Immature natural killer cell (primary cell): ENCODE measurements at regions not wholly inside any gene's neighbourhood (a gene's known extent, or its start where the extent isn't known, plus 50 kb on each side); places are given as distances from the start of the nearest gene placed in this dataset.
"Not testable (repeated sequence)": the region's sequence is repeated elsewhere in the genome, so short reads cannot be mapped to it uniquely, and the experiment has no call there.

Experiments
- DNase-seq, 3 donors: peaks; one replicate each; pipeline ENCODE4 v3.0.0; 2022; ENCODE audit warnings: mixed read lengths in 1 of 3
- H3K27ac Mint-ChIP-seq, 6 donors: one replicate each; pipeline ENCODE4 v1.8.0; 2020; ENCODE audit warnings: mixed read lengths in 6 of 6, mild to moderate bottlenecking in 5 of 6, inconsistent platforms in 4 of 6, moderate library complexity in 3 of 6
- H3K27me3 Mint-ChIP-seq, 3 donors: one replicate each; pipeline ENCODE4 v1.8.0; 2020 to 2021; ENCODE audit warnings: low read depth in 3 of 3, mild to moderate bottlenecking in 3 of 3, mixed read lengths in 3 of 3, moderate library complexity in 3 of 3, inconsistent platforms in 1 of 3
- H3K36me3 Mint-ChIP-seq, 3 donors: one replicate each; pipeline ENCODE4 v1.8.0; 2020; ENCODE audit warnings: mixed read lengths in 3 of 3, inconsistent platforms in 2 of 3, mild to moderate bottlenecking in 2 of 3
- H3K4me1 Mint-ChIP-seq, 2 donors: one replicate each; pipeline ENCODE4 v1.8.0; 2020; ENCODE audit warnings: inconsistent platforms in 2 of 2, mild to moderate bottlenecking in 2 of 2, mixed read lengths in 2 of 2, moderate library complexity in 1 of 2
- H3K4me3 Mint-ChIP-seq, 5 donors: one replicate each; pipeline ENCODE4 v1.8.0; 2020; ENCODE audit warnings: mild to moderate bottlenecking in 5 of 5, mixed read lengths in 5 of 5, inconsistent platforms in 3 of 5, moderate library complexity in 3 of 5
- H3K9me3 Mint-ChIP-seq, 6 donors: one replicate each; pipeline ENCODE4 v1.8.0; 2020; ENCODE audit warnings: mild to moderate bottlenecking in 6 of 6, mixed read lengths in 6 of 6, inconsistent platforms in 4 of 6, moderate library complexity in 3 of 6

DNA sequence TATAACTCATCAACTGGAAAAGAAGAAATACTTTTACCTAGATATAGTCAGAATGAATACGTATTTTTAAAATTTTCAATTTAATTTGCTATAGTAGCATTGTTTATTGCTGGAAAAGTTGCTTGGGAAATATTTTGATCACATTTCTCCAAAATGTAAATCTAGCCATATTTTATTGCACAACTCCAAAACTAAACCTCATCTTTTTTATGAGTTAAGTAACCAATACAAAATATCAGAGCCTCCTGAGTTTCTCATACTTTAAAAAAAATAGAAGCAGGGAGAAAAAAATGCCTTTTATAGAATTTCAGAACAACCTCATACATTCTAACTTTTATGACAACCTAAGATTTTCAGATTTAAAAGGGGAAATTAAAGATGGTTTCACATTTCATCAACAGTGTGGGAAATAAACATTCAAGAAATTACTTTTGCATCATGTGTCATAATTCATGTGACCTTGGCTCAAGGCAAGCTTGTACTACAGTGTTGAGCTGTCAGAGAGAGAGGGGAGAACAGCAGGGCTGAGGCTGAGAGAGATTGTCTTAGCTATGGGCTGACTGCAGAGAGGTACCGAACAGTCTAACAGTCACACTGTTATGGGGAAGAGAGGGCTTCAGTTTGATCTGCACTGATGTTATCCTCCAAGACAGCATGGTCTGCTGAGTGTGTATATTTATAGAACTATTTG, 519.0 kb downstream of the LTN1 start:
- no peaks in the 10 kb centered on the region for H3K4me1 Mint-ChIP-seq
- no peak for DNase-seq
- H3K27me3 Mint-ChIP-seq: peaks cover 0 to 5% (median 3%) of the 10 kb centered on the region in 3 donors
- peaks cover 0 to 3% (median 0%) of the 10 kb centered on the region in 6 donors for H3K9me3 Mint-ChIP-seq
- peaks cover 0 to 5% (median 0%) of the 10 kb centered on the region in 3 donors for H3K36me3 Mint-ChIP-seq
- no peak overlapping the region for H3K4me3 Mint-ChIP-seq
- H3K27ac Mint-ChIP-seq: no peak overlapping the region

DNA sequence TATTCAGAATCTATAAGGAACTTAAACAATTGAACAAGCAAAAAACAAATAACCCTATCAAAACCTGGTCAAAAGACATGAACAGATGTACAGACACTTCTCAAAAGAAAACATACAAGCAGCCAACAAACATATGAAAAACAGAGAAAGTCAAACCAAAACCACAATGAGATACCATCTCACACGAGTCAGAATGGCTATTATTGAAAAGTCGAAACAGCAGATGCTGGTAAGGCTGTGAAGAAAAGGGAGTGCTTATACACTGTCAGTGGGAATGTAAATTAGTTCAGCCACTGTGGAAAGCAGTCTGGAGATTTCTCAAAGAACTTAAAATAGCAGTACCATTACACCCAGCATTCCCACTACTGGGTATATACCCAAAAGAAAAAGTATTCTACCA, 520.1 kb downstream of the LTN1 start:
- H3K9me3 Mint-ChIP-seq, H3K27ac Mint-ChIP-seq, DNase-seq, H3K36me3 Mint-ChIP-seq, H3K4me1 Mint-ChIP-seq, H3K4me3 Mint-ChIP-seq, H3K27me3 Mint-ChIP-seq: not testable (repeated sequence)

DNA sequence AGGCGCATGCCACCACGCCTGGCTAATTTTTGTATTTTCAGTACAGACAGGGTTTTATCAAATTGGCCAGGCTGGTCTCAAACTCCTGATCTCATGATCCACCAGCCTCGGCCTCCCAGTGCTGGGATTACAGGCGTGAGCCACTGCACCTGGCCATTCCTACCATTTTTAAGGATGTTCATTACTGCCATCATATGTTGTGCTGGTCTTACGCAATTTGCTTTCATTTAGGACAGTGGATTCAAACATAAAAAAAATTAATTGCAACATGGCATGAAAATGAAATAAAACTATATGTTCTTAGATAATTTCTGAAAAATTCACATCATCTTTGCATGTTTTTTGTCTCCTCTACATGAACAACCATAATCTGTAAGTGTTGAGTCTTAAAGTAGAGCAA, 527.7 kb downstream of the LTN1 start:
- peaks cover 0 to 2% (median 0%) of the 10 kb centered on the region in 3 donors for H3K36me3 Mint-ChIP-seq
- no peaks in the 10 kb centered on the region for H3K4me1 Mint-ChIP-seq
- H3K9me3 Mint-ChIP-seq: peaks cover 0 to 3% (median 0%) of the 10 kb centered on the region in 6 donors
- H3K27me3 Mint-ChIP-seq: peaks cover 0 to 3% (median 2%) of the 10 kb centered on the region in 3 donors
- H3K4me3 Mint-ChIP-seq: no peak overlapping the region
- DNase-seq: no peak
- H3K27ac Mint-ChIP-seq: no peak overlapping the region

DNA sequence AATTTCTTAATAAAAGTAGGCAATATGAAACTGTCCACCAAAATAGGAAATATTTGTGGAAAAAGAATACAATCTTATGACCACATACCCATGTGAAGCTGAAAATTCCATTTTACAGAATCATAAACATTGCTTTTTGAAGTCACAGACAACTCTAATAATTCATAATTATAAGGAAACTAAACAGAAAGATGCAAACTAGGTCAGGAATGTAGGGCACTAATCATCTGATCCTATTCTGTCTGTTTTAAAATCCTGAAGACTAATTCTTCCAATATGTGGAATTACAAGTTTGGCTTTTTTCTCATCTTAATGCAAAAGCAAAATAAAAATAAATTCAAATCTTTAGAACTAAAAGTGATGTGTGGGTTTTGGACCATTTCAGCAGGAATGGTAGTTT, 528.6 kb downstream of the LTN1 start:
- no peak for DNase-seq
- Mint-ChIP-seq H3K4me1 (no peaks in the 10 kb centered on the region), H3K36me3 (no peaks in the 10 kb centered on the region), H3K4me3 (no peak overlapping the region), H3K9me3 (peaks cover 0 to 3% (median 0%) of the 10 kb centered on the region in 6 donors), H3K27me3 (peaks cover 0 to 2% (median 1%) of the 10 kb centered on the region in 3 donors), H3K27ac (no peak overlapping the region)

DNA sequence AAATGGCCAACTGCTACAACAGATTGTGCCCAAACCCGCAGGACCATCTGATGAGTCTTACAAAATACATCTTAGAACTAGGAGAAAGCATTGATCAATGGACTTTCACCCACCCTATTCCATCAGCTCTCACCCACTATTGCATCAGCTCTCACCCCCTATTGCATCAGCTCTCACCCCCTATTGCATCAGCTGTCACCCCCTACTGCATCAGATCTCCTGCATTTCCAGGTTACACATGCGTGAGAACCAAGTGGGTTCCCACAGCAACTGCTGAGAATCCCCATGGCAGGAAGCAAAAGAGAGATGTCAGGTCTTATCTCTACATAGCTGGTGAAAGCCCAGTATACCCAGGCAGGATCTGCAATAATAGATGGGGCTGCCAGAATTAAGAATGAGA, 533.5 kb downstream of the LTN1 start:
- H3K9me3 Mint-ChIP-seq: peaks cover 0 to 2% (median 0%) of the 10 kb centered on the region in 6 donors
- no peaks in the 10 kb centered on the region for H3K4me1 Mint-ChIP-seq
- no peaks in the 10 kb centered on the region for H3K27me3 Mint-ChIP-seq
- no peaks in the 10 kb centered on the region for H3K36me3 Mint-ChIP-seq
- no peak overlapping the region for H3K4me3 Mint-ChIP-seq
- H3K27ac Mint-ChIP-seq: no peak overlapping the region
- DNase-seq: no peak

DNA sequence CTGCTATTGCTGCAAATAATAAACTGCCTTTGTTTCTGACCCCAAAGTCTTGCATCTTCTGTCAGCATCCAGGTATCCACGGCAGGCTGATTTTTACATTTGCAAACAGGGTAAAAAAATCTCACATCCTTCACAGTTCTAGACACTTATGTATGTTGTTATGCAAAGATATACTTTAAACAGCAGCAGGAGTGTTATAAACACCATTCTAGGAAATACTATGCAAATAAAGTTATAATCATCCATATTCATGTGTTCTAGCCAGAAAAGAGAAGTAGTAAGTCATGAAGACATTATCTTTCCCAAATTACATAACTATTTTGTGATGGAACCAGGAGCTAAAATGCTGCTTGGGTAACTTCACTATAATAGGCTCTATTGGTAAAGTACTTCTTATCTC, 534.2 kb downstream of the LTN1 start:
- H3K9me3 Mint-ChIP-seq: peaks cover 0 to 2% (median 0%) of the 10 kb centered on the region in 6 donors
- no peak overlapping the region for H3K27ac Mint-ChIP-seq
- H3K36me3 Mint-ChIP-seq: no peaks in the 10 kb centered on the region
- H3K4me1 Mint-ChIP-seq: no peaks in the 10 kb centered on the region
- H3K27me3 Mint-ChIP-seq: no peaks in the 10 kb centered on the region
- no peak overlapping the region for H3K4me3 Mint-ChIP-seq
- no peak for DNase-seq

DNA sequence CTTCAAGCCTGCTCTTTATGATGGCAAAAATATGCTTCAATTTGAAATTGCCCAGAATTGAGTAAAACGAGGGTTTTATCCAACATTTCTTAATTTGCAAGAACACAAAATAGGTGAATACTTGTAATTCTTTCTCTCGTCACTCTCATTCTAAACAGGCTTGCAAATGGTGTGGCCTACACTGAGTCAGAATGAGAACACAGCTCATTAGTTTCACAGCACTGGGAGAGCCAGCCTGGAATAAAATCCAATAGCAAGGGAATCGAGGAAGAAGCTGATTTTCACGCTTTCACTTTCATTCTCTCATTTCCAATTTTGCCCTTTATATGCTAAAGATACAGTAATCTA, 537.5 kb downstream of the LTN1 start:
- Mint-ChIP-seq H3K36me3 (no peaks in the 10 kb centered on the region), H3K9me3 (peaks cover 0 to 4% (median 0%) of the 10 kb centered on the region in 6 donors), H3K27me3 (peaks cover 0 to 1% (median 0%) of the 10 kb centered on the region in 3 donors), H3K27ac (no peak overlapping the region), H3K4me3 (no peak overlapping the region), H3K4me1 (no peaks in the 10 kb centered on the region)
- no peak for DNase-seq

DNA sequence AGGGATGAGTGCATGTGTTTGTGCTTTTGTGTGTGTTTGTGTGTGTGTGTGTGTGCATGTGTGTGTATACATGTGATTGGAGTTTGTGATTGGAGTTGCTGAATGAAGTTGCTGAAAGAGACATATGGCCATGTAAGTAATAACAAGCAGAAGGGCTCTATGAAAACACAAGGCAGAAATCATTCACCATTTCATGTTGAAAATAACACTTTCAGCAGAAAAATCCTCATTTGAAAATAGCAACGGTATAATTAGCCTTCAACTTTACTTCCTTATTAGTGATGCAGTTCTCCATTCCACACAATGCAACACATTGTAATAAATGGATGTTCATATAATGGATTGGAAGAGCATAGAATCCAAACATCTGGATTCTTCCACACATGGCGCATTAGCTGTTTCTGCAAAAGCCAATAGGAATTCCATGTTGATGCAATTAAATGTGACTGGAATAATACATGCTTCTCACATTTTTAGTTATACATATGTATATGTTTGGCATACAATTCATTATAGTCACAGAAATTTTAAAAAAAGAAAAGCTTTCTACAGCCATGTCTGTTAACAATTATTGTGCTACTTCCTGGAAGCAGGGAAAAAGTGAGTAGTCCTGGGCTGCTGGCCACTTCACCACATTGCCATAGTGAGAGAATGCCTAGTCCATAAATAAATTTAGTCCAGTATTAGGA, 538.0 kb downstream of the LTN1 start:
- H3K27ac Mint-ChIP-seq: no peak overlapping the region
- no peak overlapping the region for H3K4me3 Mint-ChIP-seq
- H3K9me3 Mint-ChIP-seq: peaks cover 0 to 4% (median 0%) of the 10 kb centered on the region in 6 donors
- no peak for DNase-seq
- no peaks in the 10 kb centered on the region for H3K4me1 Mint-ChIP-seq
- no peaks in the 10 kb centered on the region for H3K36me3 Mint-ChIP-seq
- peaks cover 0 to 1% (median 0%) of the 10 kb centered on the region in 3 donors for H3K27me3 Mint-ChIP-seq

DNA sequence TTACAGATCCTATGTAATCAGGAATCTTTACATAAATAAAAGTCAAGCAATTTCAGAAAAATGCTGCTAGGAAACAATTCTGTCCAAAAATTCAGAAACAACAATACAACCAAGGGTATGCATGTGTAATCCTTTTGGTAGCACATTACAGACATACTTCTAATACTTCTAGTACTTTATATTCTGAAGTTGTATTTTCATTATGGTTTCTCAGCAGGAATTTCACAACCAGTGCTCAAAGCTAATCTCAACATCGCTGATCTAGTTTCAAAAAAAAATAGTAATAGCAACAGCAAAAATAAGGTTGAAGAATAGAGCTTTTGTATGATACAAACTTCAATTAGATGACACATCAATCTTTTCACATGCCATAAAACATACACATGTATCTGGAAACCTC, 545.2 kb downstream of the LTN1 start:
- H3K9me3 Mint-ChIP-seq: peaks cover 0 to 6% (median 2%) of the 10 kb centered on the region in 6 donors
- no peak for DNase-seq
- H3K27me3 Mint-ChIP-seq: peaks cover 0 to 3% (median 0%) of the 10 kb centered on the region in 3 donors
- H3K27ac Mint-ChIP-seq: no peak overlapping the region
- no peaks in the 10 kb centered on the region for H3K4me1 Mint-ChIP-seq
- no peak overlapping the region for H3K4me3 Mint-ChIP-seq
- H3K36me3 Mint-ChIP-seq: peaks cover 17 to 28% (median 28%) of the 10 kb centered on the region in 3 donors

DNA sequence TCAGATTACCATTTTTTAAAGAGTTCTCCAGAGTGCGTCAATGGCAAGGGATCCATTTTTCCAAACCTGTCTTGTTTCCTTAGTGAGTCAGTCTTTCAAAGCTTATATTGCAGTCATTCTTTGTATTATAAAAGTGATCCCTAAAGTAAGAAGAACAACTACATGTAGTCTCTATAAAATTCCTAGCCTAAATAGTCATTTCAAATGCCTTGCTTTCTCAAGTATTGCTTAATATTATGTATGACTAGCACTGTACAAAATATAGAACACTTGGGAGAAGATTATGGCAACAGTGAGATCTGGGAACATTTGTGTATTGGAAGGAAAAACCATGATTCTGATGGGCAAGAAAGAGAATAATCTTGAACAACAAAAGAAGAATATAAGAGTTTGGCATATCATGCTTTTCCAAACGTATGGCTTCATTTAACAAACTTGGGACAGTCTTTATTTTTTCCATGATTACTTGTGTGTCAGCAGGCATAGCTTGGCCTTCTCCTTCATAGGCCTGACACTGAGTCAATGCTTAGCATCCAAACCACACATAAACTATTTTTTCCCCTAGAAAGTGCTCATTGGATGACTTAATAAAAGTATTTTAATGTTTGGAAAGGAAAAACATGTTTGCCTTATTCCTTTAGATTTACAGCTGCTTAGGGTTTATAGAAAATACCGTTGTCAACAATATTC, 547.4 kb downstream of the LTN1 start:
- no peak overlapping the region for H3K4me3 Mint-ChIP-seq
- H3K36me3 Mint-ChIP-seq: peaks cover 17 to 37% (median 31%) of the 10 kb centered on the region in 3 donors
- H3K27ac Mint-ChIP-seq: no peak overlapping the region
- H3K9me3 Mint-ChIP-seq: peaks cover 0 to 6% (median 2%) of the 10 kb centered on the region in 6 donors
- H3K4me1 Mint-ChIP-seq: no peaks in the 10 kb centered on the region
- no peak for DNase-seq
- H3K27me3 Mint-ChIP-seq: peaks cover 0 to 3% (median 2%) of the 10 kb centered on the region in 3 donors

DNA sequence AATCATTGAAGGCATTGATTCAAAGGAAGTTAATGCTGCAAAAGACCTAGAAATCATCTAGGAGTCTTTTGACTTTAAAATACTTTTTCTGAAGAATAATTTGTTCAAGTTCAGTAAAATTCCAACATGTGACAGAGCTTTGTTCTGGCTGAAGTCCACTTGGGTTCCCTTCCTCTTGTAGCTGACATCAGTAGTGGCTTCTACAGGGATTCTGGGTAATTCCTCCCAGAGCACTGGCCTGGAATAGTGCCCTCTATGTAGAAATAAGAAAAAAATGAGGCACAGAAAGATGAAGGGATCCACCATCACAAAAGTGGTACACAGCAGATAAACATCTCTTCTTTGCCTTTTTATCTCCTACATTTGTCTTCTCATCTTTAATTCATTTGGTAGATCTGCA, 548.1 kb downstream of the LTN1 start:
- Mint-ChIP-seq H3K4me3 (no peak overlapping the region), H3K4me1 (no peaks in the 10 kb centered on the region), H3K36me3 (peaks cover 17 to 37% (median 31%) of the 10 kb centered on the region in 3 donors), H3K27ac (no peak overlapping the region), H3K9me3 (peaks cover 0 to 6% (median 2%) of the 10 kb centered on the region in 6 donors), H3K27me3 (peaks cover 0 to 3% (median 2%) of the 10 kb centered on the region in 3 donors)
- no peak for DNase-seq

DNA sequence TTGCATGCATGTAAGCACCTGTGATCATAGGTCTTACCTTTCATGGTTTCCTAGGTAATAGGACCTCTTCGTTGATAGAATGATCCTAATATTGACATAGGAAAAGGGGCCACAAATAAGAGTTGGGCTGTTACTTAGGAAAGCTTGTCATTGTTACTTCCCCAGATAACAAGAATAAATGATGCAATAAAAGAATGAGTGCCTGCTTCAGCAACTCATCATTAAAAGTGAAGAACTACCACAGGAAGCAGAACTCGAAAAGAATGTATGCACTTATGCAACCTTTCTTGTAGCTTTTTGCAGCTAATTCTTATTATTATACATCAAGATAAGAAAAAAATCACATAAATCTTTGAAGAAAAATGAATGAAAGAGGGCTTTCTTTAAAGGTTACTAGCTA, 548.6 kb downstream of the LTN1 start:
- H3K36me3 Mint-ChIP-seq: peaks cover 17 to 37% (median 31%) of the 10 kb centered on the region in 3 donors
- H3K4me1 Mint-ChIP-seq: no peaks in the 10 kb centered on the region
- peaks cover 0 to 3% (median 2%) of the 10 kb centered on the region in 3 donors for H3K27me3 Mint-ChIP-seq
- DNase-seq: no peak
- H3K9me3 Mint-ChIP-seq: peaks cover 0 to 6% (median 2%) of the 10 kb centered on the region in 6 donors
- no peak overlapping the region for H3K4me3 Mint-ChIP-seq
- H3K27ac Mint-ChIP-seq: no peak overlapping the region

DNA sequence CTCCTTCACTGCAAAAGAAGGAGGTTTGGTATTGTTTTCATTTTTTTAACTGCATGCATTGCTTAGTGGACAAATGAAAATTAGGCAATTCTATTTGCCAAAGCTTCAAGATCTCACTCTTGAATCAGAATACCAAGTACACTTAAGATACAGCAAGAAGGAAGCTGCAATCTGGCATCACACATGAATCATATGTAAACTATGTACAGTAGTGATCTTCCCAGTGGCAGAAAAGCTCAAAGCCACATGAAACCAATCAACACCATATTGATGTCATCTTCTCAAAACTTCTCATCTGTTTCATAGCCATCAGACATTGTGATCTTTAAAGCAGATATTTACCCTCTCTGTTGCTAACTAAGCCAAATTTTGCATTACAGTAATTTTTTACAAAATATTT, 550.1 kb downstream of the LTN1 start:
- peaks cover 0 to 6% (median 2%) of the 10 kb centered on the region in 6 donors for H3K9me3 Mint-ChIP-seq
- H3K36me3 Mint-ChIP-seq: peaks cover 17 to 40% (median 31%) of the 10 kb centered on the region in 3 donors
- no peak overlapping the region for H3K4me3 Mint-ChIP-seq
- no peak overlapping the region for H3K27ac Mint-ChIP-seq
- no peaks in the 10 kb centered on the region for H3K4me1 Mint-ChIP-seq
- H3K27me3 Mint-ChIP-seq: peaks cover 0 to 2% (median 2%) of the 10 kb centered on the region in 3 donors
- no peak for DNase-seq

DNA sequence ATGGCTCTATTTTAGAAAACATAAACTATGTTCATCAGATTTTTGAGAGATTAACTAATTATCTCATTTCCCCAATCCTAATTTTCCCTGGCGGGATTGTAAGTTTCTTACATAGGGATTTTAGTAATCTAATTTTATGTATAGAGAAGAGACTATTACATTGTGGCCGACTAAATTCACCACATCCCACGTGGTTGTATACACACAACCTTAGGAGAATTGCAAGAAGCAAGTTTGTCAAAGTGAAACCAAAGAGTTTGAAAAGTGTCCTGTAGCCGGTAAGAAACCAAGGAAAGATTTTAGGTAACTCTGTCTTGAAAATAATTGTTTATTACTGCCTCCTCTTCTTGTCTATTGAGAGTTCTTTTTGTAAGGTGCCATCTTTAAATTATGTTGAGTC, 550.6 kb downstream of the LTN1 start:
- Mint-ChIP-seq H3K27me3 (peaks cover 0 to 2% (median 2%) of the 10 kb centered on the region in 3 donors), H3K27ac (no peak overlapping the region), H3K4me3 (no peak overlapping the region), H3K4me1 (no peaks in the 10 kb centered on the region), H3K36me3 (peaks cover 16 to 40% (median 29%) of the 10 kb centered on the region in 3 donors), H3K9me3 (peaks cover 0 to 5% (median 1%) of the 10 kb centered on the region in 6 donors)
- DNase-seq: no peak
